Vagina (tissue), 2 donors: ENCODE measurements at regions not wholly inside any gene's neighbourhood (a gene's known extent, or its start where the extent isn't known, plus 50 kb on each side); places are given as distances from the start of the nearest gene placed in this dataset.
"Not testable (repeated sequence)": the region's sequence is repeated elsewhere in the genome, so short reads cannot be mapped to it uniquely, and the experiment has no call there.

Experiments
- DNase-seq, 2 donors: peaks; one replicate each; pipeline ENCODE4 v3.0.0-alpha.2; 2017; ENCODE audit errors: extremely low spot score in 2 of 2
- H3K27ac ChIP-seq: fragments of 200-600 bp; sonication (generic); one replicate; pipeline ENCODE4 v1.5.1; 2019
- H3K27me3 ChIP-seq: fragments of 200-600 bp; sonication (generic); one replicate; pipeline ENCODE4 v1.5.1; 2019
- H3K36me3 ChIP-seq, 2 donors: fragments of 200-600 bp; sonication (generic); one replicate each; pipeline ENCODE4 v1.5.1; 2017 to 2019
- H3K4me1 ChIP-seq: fragments of 200-600 bp; sonication (generic); one replicate; pipeline ENCODE4 v1.5.1; 2019
- H3K4me3 ChIP-seq, 2 donors: fragments of 200-600 bp; sonication (generic); 1 replicate in 1 of 2; 2 replicates in 1 of 2; pipeline ENCODE4 v1.5.1; 2016 to 2019
- H3K9me3 ChIP-seq: fragments of 200-600 bp; sonication (generic); one replicate; pipeline ENCODE4 v1.5.1; 2019
- CTCF ChIP-seq, 3 experiments: fragments of 450-650 bp in 2 of 3; fragments of 200-600 bp in 1 of 3; sonication (generic) in 1 of 3; IDR thresholded peaks; one replicate each; pipeline ENCODE4 v1.5.1; 2017 to 2019; ENCODE audit warnings: antibody characterized with exemption in 3 of 3, mild to moderate bottlenecking in 2 of 3, moderate library complexity in 2 of 3
- POLR2A ChIP-seq, 2 donors: fragments of 450-650 bp; IDR thresholded peaks; one replicate each; pipeline ENCODE4 v1.6.1; 2017; ENCODE audit warnings: antibody characterized with exemption in 2 of 2, mild to moderate bottlenecking in 2 of 2, moderate library complexity in 2 of 2
- POLR2AphosphoS5 ChIP-seq, 2 donors: sonication (generic); formaldehyde crosslinking; IDR thresholded peaks; one replicate each; pipeline ENCODE4 v1.9.0; 2017; ENCODE audit warnings: antibody characterized with exemption in 2 of 2, mild to moderate bottlenecking in 2 of 2, low read depth in 1 of 2; ENCODE audit not compliant: insufficient read depth in 1 of 2
- intact Hi-C: fragments of 100-400 bp; cut with DNase I; formaldehyde crosslinking; loops from one replicate; pipeline ENCODE4 v1.15.1; 2023

- DNase-seq = no peak
- no peaks in the 10 kb centered on the region for H3K4me1 ChIP-seq
- no peak overlapping the region for H3K27ac ChIP-seq
- no peaks in the 10 kb centered on the region for H3K36me3 ChIP-seq
- TF ChIP-seq POLR2A (IDR thresholded peaks at IDR 0.05) = no peak
- TF ChIP-seq CTCF (IDR thresholded peaks at IDR 0.05) = no peak
- TF ChIP-seq POLR2AphosphoS5 (IDR thresholded peaks at IDR 0.05; ENCODE audit: insufficient read depth in 1 of 2, low read depth in 1 of 2) = no peak
- H3K27me3 ChIP-seq = no peaks in the 10 kb centered on the region
- intact Hi-C loops = no loop called here
- no peaks in the 10 kb centered on the region for H3K9me3 ChIP-seq
- no peak overlapping the region for H3K4me3 ChIP-seq
Measured at GRCh38 chr20:26308961-26309360, 612.3 kb upstream of the ZNF337 start.

- H3K27ac ChIP-seq = no peak overlapping the region
- no peaks in the 10 kb centered on the region for H3K27me3 ChIP-seq
- H3K36me3 ChIP-seq = no peaks in the 10 kb centered on the region
- intact Hi-C loops = no loop called here
- TF ChIP-seq POLR2AphosphoS5 (IDR thresholded peaks at IDR 0.05; ENCODE audit: insufficient read depth in 1 of 2, low read depth in 1 of 2) (no peak), CTCF (IDR thresholded peaks at IDR 0.05) (no peak), POLR2A (IDR thresholded peaks at IDR 0.05) (no peak)
- no peak for DNase-seq
- no peaks in the 10 kb centered on the region for H3K4me1 ChIP-seq
- no peak overlapping the region for H3K4me3 ChIP-seq
- H3K9me3 ChIP-seq = no peaks in the 10 kb centered on the region
Measured at GRCh38 chr20:26295006-26295405, 598.4 kb upstream of the ZNF337 start.

- DNase-seq, H3K36me3 ChIP-seq, intact Hi-C loops, H3K4me1 ChIP-seq, H3K4me3 ChIP-seq, H3K27me3 ChIP-seq, H3K27ac ChIP-seq, H3K9me3 ChIP-seq: not testable (repeated sequence)
Measured at GRCh38 chr20:26288379-26289061, 591.9 kb upstream of the ZNF337 start.

GRCh38 chr20:26279238-26279637, 582.6 kb upstream of the ZNF337 start:
- DNase-seq = no peak
- H3K27ac ChIP-seq = no peak overlapping the region
- H3K9me3 ChIP-seq = no peaks in the 10 kb centered on the region
- no peak for TF ChIP-seq CTCF (IDR thresholded peaks at IDR 0.05)
- no peak for TF ChIP-seq POLR2AphosphoS5 (IDR thresholded peaks at IDR 0.05; ENCODE audit: insufficient read depth in 1 of 2, low read depth in 1 of 2)
- no peak for TF ChIP-seq POLR2A (IDR thresholded peaks at IDR 0.05)
- H3K4me1 ChIP-seq = no peaks in the 10 kb centered on the region
- no peak overlapping the region for H3K4me3 ChIP-seq
- no peaks in the 10 kb centered on the region for H3K36me3 ChIP-seq
- intact Hi-C loops = no loop called here
- H3K27me3 ChIP-seq = no peaks in the 10 kb centered on the region

- Histone ChIP-seq H3K27me3 (no peaks in the 10 kb centered on the region), H3K27ac (no peak overlapping the region), H3K4me1 (no peaks in the 10 kb centered on the region), H3K9me3 (no peaks in the 10 kb centered on the region), H3K4me3 (no peak overlapping the region), H3K36me3 (no peaks in the 10 kb centered on the region)
- no peak for TF ChIP-seq CTCF (IDR thresholded peaks at IDR 0.05)
- TF ChIP-seq POLR2AphosphoS5 (IDR thresholded peaks at IDR 0.05; ENCODE audit: insufficient read depth in 1 of 2, low read depth in 1 of 2) = no peak
- no peak for TF ChIP-seq POLR2A (IDR thresholded peaks at IDR 0.05)
- DNase-seq = no peak
- intact Hi-C loops = no loop called here
Measured at GRCh38 chr20:26277339-26277738, 580.7 kb upstream of the ZNF337 start.
